ENCODE measurements at regions not wholly inside any gene's neighbourhood (a gene's known extent, or its start where the extent isn't known, plus 50 kb on each side); places are given as distances from the start of the nearest gene placed in this dataset.
A peak's percentile ranks its signal among the peaks of the same experiment; 100 is the strongest.

DNA sequence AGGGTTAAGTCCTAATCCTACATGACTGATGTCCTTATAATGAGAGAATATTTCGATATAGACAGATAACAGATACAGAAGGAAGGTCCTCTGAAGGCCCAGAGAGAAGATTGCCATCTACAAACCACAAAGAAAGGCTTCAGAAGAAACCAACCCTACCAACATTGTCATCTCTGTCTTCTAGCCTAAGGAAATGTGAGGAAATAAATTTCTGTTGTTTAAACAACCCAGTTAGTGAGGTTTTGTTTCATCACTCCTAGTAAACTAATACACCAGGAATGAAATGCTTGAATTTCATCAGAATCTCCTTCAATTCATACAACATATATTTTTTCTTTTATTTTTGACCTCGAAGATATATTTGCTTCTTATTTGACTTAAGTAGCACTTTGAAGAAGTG, 1527.8 kb downstream of the STIM2 start:
- TF ChIP-seq POLR2AphosphoS5 (IDR thresholded peaks at IDR 0.05) (no peak), POLR2A (IDR thresholded peaks at IDR 0.05) (no peak), EP300 (IDR thresholded peaks at IDR 0.05) (no peak)
- TF ChIP-seq, protein P1, sequence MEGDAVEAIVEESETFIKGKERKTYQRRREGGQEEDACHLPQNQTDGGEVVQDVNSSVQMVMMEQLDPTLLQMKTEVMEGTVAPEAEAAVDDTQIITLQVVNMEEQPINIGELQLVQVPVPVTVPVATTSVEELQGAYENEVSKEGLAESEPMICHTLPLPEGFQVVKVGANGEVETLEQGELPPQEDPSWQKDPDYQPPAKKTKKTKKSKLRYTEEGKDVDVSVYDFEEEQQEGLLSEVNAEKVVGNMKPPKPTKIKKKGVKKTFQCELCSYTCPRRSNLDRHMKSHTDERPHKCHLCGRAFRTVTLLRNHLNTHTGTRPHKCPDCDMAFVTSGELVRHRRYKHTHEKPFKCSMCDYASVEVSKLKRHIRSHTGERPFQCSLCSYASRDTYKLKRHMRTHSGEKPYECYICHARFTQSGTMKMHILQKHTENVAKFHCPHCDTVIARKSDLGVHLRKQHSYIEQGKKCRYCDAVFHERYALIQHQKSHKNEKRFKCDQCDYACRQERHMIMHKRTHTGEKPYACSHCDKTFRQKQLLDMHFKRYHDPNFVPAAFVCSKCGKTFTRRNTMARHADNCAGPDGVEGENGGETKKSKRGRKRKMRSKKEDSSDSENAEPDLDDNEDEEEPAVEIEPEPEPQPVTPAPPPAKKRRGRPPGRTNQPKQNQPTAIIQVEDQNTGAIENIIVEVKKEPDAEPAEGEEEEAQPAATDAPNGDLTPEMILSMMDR (IDR thresholded peaks at IDR 0.05): no peak
- DNase-seq: no peak
- no peaks in the 10 kb centered on the region for H3K27me3 ChIP-seq
- no peak overlapping the region for H3K4me3 ChIP-seq
- no peaks in the 10 kb centered on the region for H3K36me3 ChIP-seq
- H3K27ac ChIP-seq: no peak overlapping the region
- no peak for ATAC-seq (ENCODE audit: low FRiP score in 2 of 2)
- no peaks in the 10 kb centered on the region for H3K9me3 ChIP-seq
- H3K4me1 ChIP-seq: no peaks in the 10 kb centered on the region
- 64 to 65% methylated on average over 2 of the region's 2 CpGs for WGBS, 2 donors

DNA sequence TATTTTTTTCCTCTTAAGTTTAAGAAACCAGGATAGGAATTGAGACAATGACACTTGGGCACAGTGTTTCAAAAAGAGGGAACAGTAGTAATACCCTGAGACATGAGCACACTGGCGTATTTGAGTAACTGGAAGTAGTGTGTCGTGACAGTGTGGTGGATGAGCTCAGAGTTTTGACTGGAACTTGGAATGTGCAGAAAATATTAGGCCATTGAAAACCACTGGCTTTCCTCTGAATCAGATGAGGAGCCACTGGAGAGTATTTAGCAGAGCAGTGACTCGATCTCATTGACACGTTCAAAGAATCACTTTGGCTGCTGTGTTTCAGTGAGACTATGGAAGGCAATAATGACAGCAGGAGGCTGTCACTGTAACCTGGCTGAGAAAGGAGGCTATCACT, 1531.2 kb downstream of the STIM2 start:
- Histone ChIP-seq H3K9me3 (no peaks in the 10 kb centered on the region), H3K4me1 (no peaks in the 10 kb centered on the region), H3K27me3 (no peaks in the 10 kb centered on the region), H3K27ac (no peak overlapping the region), H3K4me3 (no peak overlapping the region), H3K36me3 (no peaks in the 10 kb centered on the region)
- no peak for TF ChIP-seq EP300 (IDR thresholded peaks at IDR 0.05)
- no peak for TF ChIP-seq POLR2AphosphoS5 (IDR thresholded peaks at IDR 0.05)
- TF ChIP-seq, protein P1 (IDR thresholded peaks at IDR 0.05): no peak
- TF ChIP-seq POLR2A (IDR thresholded peaks at IDR 0.05): no peak
- 80 to 85% methylated on average over 4 of the region's 4 CpGs for WGBS, 2 donors
- DNase-seq: no peak
- ATAC-seq (ENCODE audit: low FRiP score in 2 of 2): peak in 1 of 2 donors; percentile 46

DNA sequence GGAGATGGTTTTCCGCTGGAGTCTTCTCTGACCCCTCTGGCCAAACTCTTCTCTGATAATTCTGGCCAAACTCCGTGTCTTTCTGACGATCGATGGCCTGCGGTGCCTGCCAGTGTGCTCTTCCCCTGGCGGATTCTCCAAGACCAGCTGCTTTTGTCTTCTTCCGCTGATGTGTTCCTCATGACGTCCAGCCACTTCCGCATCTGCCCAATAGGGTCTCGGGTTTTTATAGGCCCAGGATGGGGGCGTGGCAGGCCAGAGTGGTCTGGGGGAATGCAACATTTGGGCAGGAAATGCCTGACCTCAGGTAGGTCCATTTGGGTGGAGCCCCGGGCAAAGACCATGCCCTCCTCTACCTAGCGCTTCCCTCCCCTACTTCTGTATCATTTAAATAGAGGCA, 1542.1 kb downstream of the STIM2 start:
- H3K36me3 ChIP-seq: no peaks in the 10 kb centered on the region
- 90 to 93% methylated on average over 12 to 13 of the region's 13 CpGs for WGBS, 2 donors
- H3K27ac ChIP-seq: no peak overlapping the region
- no peaks in the 10 kb centered on the region for H3K4me1 ChIP-seq
- H3K4me3 ChIP-seq: no peak overlapping the region
- no peaks in the 10 kb centered on the region for H3K27me3 ChIP-seq
- no peak for TF ChIP-seq EP300 (IDR thresholded peaks at IDR 0.05)
- no peak for TF ChIP-seq POLR2AphosphoS5 (IDR thresholded peaks at IDR 0.05)
- TF ChIP-seq POLR2A (IDR thresholded peaks at IDR 0.05): no peak
- TF ChIP-seq, protein P1 (IDR thresholded peaks at IDR 0.05): no peak
- DNase-seq: no peak
- ATAC-seq (ENCODE audit: low FRiP score in 2 of 2): no peak
- no peaks in the 10 kb centered on the region for H3K9me3 ChIP-seq

DNA sequence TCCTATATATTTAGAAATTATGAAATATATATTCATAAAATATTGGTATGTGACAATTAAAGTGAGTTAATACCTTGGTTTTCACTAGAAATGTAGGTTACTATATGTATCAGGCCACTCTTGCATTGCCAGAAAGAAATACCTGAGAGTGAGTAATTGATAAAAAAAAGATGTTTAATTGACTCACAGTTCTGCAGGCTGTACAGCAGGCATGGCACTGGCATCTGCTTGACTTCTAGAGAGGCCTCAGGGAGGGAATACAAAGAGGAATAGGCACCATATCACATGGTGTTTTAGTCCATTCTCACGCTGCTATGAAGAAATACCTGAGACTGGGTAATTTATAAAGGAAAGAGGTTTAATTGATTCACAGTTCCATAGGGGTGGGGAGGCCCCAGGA, 1560.6 kb downstream of the STIM2 start:
- ATAC-seq (ENCODE audit: low FRiP score in 2 of 2): no peak
- Histone ChIP-seq H3K36me3 (no peaks in the 10 kb centered on the region), H3K27ac (no peak overlapping the region), H3K27me3 (no peaks in the 10 kb centered on the region), H3K4me1 (no peaks in the 10 kb centered on the region), H3K4me3 (no peak overlapping the region), H3K9me3 (no peaks in the 10 kb centered on the region)
- no peak for DNase-seq
- TF ChIP-seq POLR2AphosphoS5 (IDR thresholded peaks at IDR 0.05) (no peak), POLR2A (IDR thresholded peaks at IDR 0.05) (no peak), EP300 (IDR thresholded peaks at IDR 0.05) (no peak)
- TF ChIP-seq, protein P1 (IDR thresholded peaks at IDR 0.05): no peak
- 88 to 95% methylated on average over 1 of the region's 1 CpG for WGBS, 2 donors

DNA sequence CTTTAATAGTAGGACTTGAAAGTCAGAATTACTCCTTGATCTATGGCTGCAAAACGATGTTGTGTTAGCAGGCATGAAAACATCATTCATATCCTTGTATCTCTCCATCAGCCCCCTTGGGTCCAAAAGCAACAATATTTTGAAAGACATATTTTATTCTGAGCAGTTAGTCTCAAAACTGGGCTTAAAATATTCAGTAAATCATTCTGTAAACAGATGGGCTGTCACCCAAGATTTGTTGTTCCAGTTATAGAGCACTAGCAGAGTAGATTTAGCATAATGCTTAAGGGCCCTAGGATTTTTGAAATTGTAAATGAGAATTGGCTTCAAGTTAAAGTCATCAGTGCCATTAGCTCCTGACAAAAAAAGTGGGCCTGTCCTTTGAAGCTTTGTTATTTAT, 1565.6 kb downstream of the STIM2 start:
- no peaks in the 10 kb centered on the region for H3K9me3 ChIP-seq
- 65% methylated on average over 1 of the region's 1 CpG for WGBS, 2 donors
- H3K4me1 ChIP-seq: no peaks in the 10 kb centered on the region
- TF ChIP-seq, protein P1 (IDR thresholded peaks at IDR 0.05): no peak
- TF ChIP-seq POLR2A (IDR thresholded peaks at IDR 0.05) (no peak), EP300 (IDR thresholded peaks at IDR 0.05) (no peak), POLR2AphosphoS5 (IDR thresholded peaks at IDR 0.05) (no peak)
- H3K36me3 ChIP-seq: no peaks in the 10 kb centered on the region
- H3K27ac ChIP-seq: no peak overlapping the region
- DNase-seq (no peak), ATAC-seq (ENCODE audit: low FRiP score in 2 of 2) (no peak)
- H3K27me3 ChIP-seq: no peaks in the 10 kb centered on the region
- no peak overlapping the region for H3K4me3 ChIP-seq
